OCI-LY3 (cell line): ENCODE measurements at regions not wholly inside any gene's neighbourhood (a gene's known extent, or its start where the extent isn't known, plus 50 kb on each side); places are given as distances from the start of the nearest gene placed in this dataset.

ENCODE experiments used
- H2AFZ ChIP-seq: fragments of 200-600, 300-600 bp; shearing (Covaris generic); 2 replicates; pipeline ENCODE4 v1.6.0; 2014; ENCODE audit warnings: antibody characterized with exemption, low read depth, low read length
- H3K27ac ChIP-seq: fragments of 200-600, 300-600 bp; sonication (generic); 2 replicates; pipeline ENCODE4 v1.5.1; 2014; ENCODE audit warnings: mild to moderate bottlenecking, low read length, moderate library complexity, mixed read lengths
- H3K27me3 ChIP-seq: fragments of 200-600, 300-600 bp; sonication (generic); 2 replicates; pipeline ENCODE4 v1.6.1; 2014; ENCODE audit warnings: low read depth, low read length, mixed read lengths
- H3K36me3 ChIP-seq: fragments of 200-600, 300-600 bp; sonication (generic); replicated peaks from 2 replicates; pipeline ENCODE3; 2014; ENCODE audit warnings: low read depth, low read length, mixed read lengths
- H3K4me1 ChIP-seq: fragments of 300-600, 200-600 bp; sonication (generic); 2 replicates; pipeline ENCODE4 v1.6.1; 2014; ENCODE audit warnings: low read length, mixed read lengths
- H3K4me2 ChIP-seq: fragments of 200-600, 300-600 bp; sonication (generic); 2 replicates; pipeline ENCODE4 v1.6.1; 2014; ENCODE audit warnings: low read length, mixed read lengths
- H3K4me3 ChIP-seq: fragments of 300-600, 200-600 bp; sonication (generic); 2 replicates; pipeline ENCODE4 v1.5.1; 2014; ENCODE audit warnings: antibody characterized with exemption, mild to moderate bottlenecking, low read length, moderate library complexity
- H3K79me2 ChIP-seq: fragments of 300-600, 200-600 bp; shearing (Covaris generic); 2 replicates; pipeline ENCODE4 v1.6.1; 2014; ENCODE audit warnings: mild to moderate bottlenecking, low read length, mixed read lengths
- H3K9ac ChIP-seq: fragments of 300-600, 200-600 bp; shearing (Covaris generic); 2 replicates; pipeline ENCODE4 v1.6.0; 2014; ENCODE audit warnings: mild to moderate bottlenecking, low read length, moderate library complexity
- H3K9me3 ChIP-seq: fragments of 200-600, 300-600 bp; shearing (Covaris generic); 2 replicates; pipeline ENCODE4 v1.6.1; 2014; ENCODE audit warnings: low read length, mixed read lengths; ENCODE audit not compliant: insufficient read depth
- H4K20me1 ChIP-seq: fragments of 200-600, 300-600 bp; sonication (generic); 2 replicates; pipeline ENCODE4 v1.6.1; 2016; ENCODE audit warnings: low read length, mixed read lengths; ENCODE audit not compliant: insufficient read depth
- CTCF ChIP-seq: fragments of 200-600, 300-600 bp; sonication (generic); IDR thresholded peaks from 2 replicates; pipeline ENCODE4 v1.5.1; 2014; ENCODE audit warnings: antibody characterized with exemption, low read length, low read depth
- EZH2phosphoT487 ChIP-seq: fragments of 200-600 bp; shearing (Covaris generic); IDR thresholded peaks from 2 replicates; pipeline ENCODE4 v1.6.1; 2018; ENCODE audit warnings: antibody characterized with exemption, mixed run types, low read depth

GRCh38 chr5:68161156-68161555, 54.4 kb upstream of the PIK3R1 start:
- H3K4me3 ChIP-seq, result no peak overlapping the region
- no peaks in the 10 kb centered on the region for H4K20me1 ChIP-seq
- no peak overlapping the region for H3K9ac ChIP-seq
- TF ChIP-seq CTCF (no peak), EZH2phosphoT487 (no peak)
- H3K4me2 ChIP-seq, result no peak overlapping the region
- no peak overlapping the region for H3K27ac ChIP-seq
- no peak overlapping the region for H2AFZ ChIP-seq
- H3K27me3 ChIP-seq, result no peaks in the 10 kb centered on the region
- H3K9me3 ChIP-seq, result no peaks in the 10 kb centered on the region
- no peaks in the 10 kb centered on the region for H3K36me3 ChIP-seq
- H3K79me2 ChIP-seq, result no peaks in the 10 kb centered on the region
- H3K4me1 ChIP-seq, result no peaks in the 10 kb centered on the region

- H3K27ac ChIP-seq, result no peak overlapping the region
- H3K4me3 ChIP-seq, result no peak overlapping the region
- H3K36me3 ChIP-seq, result no peaks in the 10 kb centered on the region
- no peaks in the 10 kb centered on the region for H3K79me2 ChIP-seq
- H4K20me1 ChIP-seq, result no peaks in the 10 kb centered on the region
- no peak overlapping the region for H3K9ac ChIP-seq
- H3K27me3 ChIP-seq, result no peaks in the 10 kb centered on the region
- H3K4me2 ChIP-seq, result no peak overlapping the region
- H2AFZ ChIP-seq, result no peak overlapping the region
- no peaks in the 10 kb centered on the region for H3K4me1 ChIP-seq
- no peaks in the 10 kb centered on the region for H3K9me3 ChIP-seq
- no peak for TF ChIP-seq EZH2phosphoT487
- TF ChIP-seq CTCF, result no peak
Measured at GRCh38 chr5:68159224-68159951, 56.2 kb upstream of the PIK3R1 start.

GRCh38 chr5:68155940-68156339, 59.6 kb upstream of the PIK3R1 start:
- Histone ChIP-seq H3K79me2 (no peaks in the 10 kb centered on the region), H3K9me3 (no peaks in the 10 kb centered on the region), H3K4me2 (no peak overlapping the region), H3K36me3 (no peaks in the 10 kb centered on the region), H3K27ac (no peak overlapping the region), H2AFZ (no peak overlapping the region), H3K9ac (no peak overlapping the region), H3K27me3 (no peaks in the 10 kb centered on the region), H3K4me3 (no peak overlapping the region), H3K4me1 (no peaks in the 10 kb centered on the region), H4K20me1 (no peaks in the 10 kb centered on the region)
- TF ChIP-seq CTCF, result no peak
- no peak for TF ChIP-seq EZH2phosphoT487

- H3K27ac ChIP-seq, result no peak overlapping the region
- H3K79me2 ChIP-seq, result no peaks in the 10 kb centered on the region
- no peak overlapping the region for H3K4me3 ChIP-seq
- H3K4me2 ChIP-seq, result no peak overlapping the region
- H3K4me1 ChIP-seq, result no peaks in the 10 kb centered on the region
- no peaks in the 10 kb centered on the region for H3K27me3 ChIP-seq
- no peaks in the 10 kb centered on the region for H4K20me1 ChIP-seq
- H2AFZ ChIP-seq, result no peak overlapping the region
- no peak overlapping the region for H3K9ac ChIP-seq
- no peaks in the 10 kb centered on the region for H3K36me3 ChIP-seq
- TF ChIP-seq CTCF (no peak), EZH2phosphoT487 (no peak)
- no peaks in the 10 kb centered on the region for H3K9me3 ChIP-seq
Measured at GRCh38 chr5:68154119-68154857, 61.3 kb upstream of the PIK3R1 start.
